Stimulated activated CD4-positive, alpha-beta T cell treated with anti-CD3 and anti-CD28 coated beads, Interleukin-12 subunit alpha, Interleukin-12 subunit beta, amount 100 ng/mL, for 4 hours (primary cell): ENCODE measurements at regions not wholly inside any gene's neighbourhood (a gene's known extent, or its start where the extent isn't known, plus 50 kb on each side); places are given as distances from the start of the nearest gene placed in this dataset.

Experiments used
- DNase-seq: peaks from one replicate; pipeline ENCODE4 v3.0.0-alpha.2; 2020

DNA sequence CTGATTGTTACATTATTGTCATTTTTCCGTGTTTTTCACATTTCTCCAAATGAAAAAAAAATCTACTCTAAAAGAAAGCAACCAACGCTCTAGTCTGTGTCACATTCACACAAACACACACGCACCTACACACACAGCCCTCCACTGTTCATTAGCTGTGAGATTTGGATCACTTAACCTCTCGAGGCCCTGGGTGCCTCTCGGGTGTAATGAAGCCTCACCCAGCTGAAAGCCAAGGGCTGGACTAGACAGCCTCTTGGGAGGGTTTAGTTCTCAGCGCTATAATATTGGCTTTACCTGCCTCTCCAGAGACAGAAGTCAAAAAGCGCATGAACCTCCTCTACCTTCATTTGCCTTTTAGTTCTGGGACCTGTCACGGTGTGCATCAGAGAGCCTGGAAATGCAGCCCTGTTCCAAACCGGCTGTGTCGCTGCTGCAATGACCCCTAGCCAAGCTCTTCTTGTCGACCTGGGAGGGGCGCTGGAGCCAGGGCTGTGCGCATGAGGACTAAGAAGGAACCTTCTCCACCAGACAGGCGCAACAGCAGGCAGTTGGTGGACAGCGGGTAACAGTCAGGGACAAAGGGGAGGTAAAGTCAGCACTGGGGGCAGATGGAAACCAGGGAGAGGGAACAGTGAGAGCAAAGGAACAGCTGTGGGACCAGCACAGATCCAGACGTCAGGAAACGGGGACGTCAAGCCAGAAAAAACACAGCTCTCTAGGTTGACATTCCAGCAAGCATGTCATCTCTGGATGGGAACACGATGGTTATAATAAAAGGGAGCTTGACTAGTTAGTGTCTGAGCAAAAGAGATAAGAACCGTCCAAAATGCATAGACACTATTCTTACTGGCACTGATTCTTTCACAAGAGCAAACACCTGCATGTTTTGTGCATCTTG is 375.9 kb downstream of the EFNB2 start:
- no peak for DNase-seq

DNA sequence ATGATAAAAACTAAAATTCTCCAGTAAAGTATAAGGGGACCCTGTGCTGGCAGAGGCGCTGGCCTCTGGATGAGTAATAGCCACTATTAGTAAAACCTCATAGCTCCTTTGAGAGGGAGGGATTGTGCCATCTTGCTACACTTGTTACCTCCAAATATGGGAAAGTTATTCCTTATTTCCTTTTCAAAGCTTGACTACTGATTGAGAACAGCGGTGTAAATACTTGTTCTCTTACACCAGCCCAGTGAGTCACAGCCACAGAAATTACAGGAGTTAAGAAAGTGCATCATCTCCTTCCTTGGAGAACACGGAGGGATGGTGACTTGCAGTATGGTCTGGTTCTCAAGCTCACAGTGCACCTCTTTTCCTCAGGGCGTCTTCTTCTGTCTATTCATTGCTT is 379.0 kb downstream of the EFNB2 start:
- DNase-seq, result no peak

DNA sequence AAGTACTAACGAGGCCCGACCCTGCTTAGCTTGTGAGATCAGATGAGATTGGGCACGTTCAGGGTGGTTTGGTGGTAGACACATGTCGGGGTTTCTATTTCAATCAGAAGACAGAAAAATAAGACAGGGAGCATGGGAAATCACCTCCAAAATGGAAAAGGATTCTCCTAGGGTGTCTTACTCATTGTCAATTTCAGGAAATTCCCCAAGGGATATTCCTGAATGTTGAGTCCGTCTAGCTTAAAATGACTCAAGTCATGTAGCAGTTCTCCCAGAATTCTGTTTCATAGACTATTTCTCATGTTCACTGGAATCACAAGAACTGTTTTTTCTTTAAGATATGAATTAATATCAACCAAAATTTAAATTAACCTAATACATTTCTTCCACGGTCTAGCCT is 380.1 kb downstream of the EFNB2 start:
- DNase-seq, result no peak

DNA sequence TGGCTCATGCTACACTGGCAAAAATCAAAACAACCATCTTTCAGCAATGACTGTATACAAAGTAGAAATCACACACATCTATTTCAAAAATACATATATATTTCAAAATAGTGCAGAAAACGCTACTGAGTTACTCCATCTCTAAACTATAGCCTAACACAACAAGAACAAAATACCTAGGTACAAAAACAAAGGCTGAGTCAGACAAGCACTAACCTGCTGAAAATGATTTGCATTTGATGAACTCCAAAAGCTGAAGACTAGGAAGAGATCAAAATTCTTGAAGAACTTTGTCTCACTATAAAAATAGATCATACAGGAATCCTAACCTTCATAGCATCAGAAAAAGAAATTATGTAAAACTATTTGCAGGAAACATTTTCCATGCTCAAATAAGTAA is 381.6 kb downstream of the EFNB2 start:
- no peak for DNase-seq

DNA sequence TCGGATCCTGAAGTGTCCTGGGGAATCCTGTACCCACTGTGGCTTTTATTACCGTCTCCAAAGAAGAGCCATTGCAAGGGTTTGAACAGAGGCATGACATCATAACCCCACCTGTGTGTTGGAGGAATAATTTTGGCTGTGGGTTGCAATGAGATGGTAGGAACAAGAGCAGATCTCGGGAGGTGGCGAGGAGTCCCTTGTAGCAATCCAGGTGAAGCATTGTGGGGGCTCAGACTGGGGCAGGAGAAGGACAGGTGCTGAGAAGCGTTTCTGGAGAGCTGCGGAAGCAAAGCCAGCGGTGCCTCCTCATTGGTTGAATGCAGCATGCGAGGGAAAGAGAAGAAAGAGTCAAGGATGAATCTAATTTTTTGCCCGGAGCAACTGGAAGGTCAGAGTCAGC is 382.4 kb downstream of the EFNB2 start:
- DNase-seq, result no peak

DNA sequence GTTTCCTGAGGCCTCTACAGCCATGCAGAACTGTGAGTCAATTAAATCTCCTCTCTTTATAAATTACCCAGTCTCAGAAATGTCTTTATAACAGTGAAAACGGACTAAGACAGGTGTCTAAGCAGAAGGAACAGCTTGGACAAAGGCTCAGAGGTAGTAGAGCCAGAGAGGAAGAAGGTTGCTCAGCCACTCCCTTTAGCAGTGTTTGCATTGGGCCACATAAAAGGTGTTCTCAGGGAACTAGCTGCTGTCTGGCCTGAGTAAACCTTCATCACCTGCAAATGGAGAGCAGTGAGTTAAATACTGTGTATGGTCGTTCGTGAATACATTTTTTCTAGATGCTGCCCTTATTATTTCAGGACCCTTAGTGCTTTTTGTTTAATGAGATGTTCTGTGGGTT is 383.4 kb downstream of the EFNB2 start:
- DNase-seq, result no peak

DNA sequence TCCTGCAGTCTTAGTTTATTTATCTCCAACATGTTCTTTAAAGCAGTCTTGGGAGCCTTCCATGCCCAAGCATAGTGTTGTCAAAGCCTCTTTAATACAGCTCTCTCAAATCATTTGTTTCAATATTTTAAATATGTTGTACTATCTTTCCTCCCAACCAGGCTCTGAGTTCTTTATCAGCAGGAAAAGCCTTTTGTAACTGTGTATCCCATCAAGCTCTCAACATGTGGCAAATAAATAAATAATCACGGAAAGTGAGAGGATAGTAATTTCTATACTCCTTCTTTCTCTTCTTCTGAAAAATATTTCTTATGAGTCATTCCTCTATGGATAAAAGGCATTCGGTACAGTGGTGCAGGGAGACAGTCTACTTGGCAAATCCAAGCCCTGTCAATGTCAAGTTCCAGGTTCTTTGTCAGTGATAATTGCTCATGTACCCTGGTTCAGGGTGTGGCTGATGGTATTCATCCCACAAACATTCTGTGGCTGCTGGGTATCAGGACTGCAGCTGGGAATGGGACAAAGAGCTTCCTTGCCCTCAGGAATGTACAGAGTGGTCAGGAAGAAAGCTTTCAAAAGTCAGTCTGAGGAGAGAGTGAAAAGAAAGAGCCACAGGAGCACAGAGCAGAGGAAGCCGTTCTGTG is 384.3 kb downstream of the EFNB2 start:
- no peak for DNase-seq

DNA sequence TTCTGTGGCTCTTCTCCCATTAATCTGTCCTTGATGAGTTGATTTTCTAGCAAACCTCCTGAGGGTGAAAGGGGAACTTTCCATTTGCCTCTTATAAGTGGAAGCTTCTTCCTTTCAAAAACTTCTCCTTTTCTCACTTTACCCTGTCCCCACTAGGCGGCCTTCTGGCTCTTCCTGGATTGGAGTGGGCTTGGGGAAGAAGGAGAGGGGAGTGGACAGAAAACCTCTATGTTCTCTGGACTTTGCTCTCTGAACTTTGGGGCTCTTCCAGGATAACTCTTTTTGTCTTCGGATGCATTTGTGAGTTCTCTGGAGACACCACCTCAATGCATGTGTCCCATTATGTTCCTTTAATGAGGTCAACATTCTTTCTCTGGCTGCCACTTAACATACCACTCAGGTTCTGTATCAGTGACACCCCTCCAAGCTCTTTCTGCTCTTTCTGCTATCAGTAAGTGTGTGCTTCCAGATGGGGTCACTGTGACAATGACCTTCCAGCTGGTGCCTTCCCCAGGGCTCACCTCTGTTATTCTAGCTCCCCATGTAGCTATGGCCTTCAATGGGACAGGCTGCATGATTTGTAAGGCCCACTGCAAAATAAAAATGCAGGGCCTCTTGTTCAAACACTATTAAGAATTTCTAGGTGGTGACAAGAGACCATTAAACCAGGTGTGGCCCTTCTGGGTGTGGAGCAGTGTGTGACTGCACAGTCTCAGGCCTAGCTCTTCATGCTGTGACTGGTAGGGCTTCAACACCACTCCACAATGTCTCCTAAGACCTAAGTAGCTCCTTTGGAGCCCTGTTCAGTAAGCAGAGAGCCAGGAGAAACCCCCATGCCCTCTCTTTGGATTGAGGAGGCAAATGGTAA is 389.2 kb downstream of the EFNB2 start:
- DNase-seq, result no peak

DNA sequence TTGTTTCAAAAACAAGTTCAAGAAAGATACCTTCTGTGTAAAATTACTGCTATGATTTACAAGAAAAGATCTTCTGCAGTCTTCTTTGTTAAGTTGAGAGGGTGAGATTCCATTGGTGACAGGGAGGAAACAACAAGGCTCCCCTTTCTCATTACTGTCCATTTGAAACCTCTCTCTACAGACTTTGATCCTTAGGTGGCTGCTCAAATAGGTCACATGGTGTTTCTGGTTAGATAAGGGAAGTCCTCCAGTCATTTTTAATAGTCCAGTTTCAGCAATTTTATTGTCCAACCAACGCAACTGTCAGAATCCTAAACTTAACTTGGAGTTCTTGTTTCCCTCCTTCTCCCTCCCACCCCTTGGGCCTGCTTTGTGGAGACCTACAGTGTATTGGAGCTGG is 390.4 kb downstream of the EFNB2 start:
- no peak for DNase-seq

DNA sequence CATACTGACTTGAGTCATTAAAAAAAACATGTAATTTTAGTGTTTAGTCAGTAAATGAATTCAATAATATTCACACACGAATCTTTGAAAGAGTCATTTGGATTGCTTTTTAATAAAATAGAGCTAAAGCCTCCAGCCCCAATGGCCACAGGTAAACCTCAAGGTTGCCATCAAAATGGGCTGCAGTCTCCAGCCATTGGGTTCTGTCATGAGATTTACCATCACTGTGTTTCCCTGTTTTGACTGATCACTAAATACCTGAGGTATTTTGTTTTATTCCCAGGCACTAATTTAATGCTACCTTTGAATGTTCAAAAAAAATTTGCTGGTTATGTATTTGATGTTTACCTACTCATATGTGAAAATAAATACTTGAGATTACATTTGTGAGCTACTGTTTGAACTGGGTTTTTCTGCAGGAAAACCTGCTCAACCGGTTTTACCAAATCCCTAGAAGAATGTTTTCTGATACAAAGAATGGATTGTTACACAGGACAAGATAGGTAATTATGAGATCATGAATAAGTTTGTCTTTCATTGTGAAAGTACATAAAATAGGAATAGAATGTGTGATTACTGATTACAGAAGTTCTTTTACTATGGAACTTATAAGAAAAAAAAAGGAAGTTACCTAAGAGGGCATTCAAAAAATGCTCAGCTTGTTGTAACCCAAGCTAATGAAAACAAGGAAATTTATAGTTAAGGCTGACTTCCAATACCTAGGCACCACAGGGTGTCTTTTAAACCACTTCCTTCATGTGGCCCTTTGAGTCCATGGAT is 391.3 kb downstream of the EFNB2 start:
- no peak for DNase-seq

DNA sequence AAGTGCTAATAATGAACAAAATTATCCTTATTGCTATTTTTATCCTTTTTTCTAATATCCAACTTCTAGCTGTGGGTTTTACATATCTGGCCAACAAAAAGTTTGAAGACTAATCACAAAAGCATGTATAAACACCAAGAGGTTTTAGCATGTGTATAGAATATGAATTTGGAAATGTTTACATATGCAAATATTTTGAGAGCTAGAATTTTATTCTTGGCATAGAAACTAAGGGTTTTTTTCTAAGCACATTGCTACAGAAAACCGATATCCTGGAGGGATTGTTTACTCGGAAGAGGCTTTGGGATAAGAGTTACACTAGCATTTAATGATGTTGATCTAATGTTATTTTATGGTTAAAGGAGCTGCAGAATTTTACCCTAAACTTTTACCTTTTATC is 392.1 kb downstream of the EFNB2 start:
- DNase-seq, result no peak

DNA sequence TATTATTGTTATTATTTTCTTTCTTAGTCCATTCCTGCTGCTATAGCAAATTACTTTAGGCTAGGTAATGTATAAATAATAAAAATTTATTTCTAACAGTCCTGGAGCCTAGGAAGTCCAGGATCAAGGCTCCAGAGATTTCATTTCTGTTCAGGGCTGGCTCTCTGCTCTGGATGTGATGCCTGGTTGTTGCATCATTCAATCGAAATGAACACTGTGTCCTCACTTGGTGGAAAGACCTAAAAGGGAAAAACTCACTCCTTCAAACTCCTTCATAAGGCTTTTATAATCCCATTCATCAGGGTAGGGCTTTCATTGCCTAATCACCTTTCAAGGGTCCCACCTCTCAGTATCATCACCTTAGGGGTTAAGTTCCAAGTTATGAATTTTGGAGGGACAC is 395.0 kb downstream of the EFNB2 start:
- no peak for DNase-seq

DNA sequence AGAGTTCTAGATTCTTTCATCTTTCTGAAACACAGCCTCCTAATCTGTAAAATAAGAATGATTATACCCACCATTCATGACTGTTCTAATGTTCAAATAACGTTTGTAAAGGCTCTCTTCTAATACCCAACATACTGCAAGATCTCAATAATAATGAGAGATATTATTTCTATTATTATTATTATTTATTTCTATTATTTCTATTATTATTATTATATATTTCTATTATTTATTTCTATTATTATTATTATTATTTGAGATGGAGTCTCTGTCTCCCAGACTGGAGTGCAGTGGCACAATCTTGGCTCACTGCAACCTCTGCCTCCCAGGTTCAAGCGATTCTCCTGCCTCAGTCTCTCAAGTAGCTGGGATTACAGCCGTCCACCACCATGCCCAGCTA is 395.5 kb downstream of the EFNB2 start:
- no peak for DNase-seq

DNA sequence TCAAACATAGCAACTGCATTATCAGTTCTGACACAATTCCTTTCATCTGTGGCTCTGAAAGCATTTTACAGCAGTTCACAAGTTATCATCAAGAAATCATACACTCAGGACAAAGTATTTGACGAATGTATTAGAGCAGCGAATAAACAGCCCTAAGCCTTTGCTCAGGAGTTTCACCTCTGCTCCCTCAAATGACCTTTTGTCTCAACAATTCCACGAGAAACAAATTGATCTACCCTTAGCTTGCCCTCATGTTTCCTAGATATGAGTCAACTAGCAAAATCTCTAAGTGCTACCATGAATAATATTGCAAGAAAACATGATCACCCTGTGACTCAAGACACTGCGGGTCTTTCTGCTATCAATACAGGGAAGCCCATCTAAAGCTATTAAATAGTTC is 396.1 kb downstream of the EFNB2 start:
- DNase-seq, result no peak

DNA sequence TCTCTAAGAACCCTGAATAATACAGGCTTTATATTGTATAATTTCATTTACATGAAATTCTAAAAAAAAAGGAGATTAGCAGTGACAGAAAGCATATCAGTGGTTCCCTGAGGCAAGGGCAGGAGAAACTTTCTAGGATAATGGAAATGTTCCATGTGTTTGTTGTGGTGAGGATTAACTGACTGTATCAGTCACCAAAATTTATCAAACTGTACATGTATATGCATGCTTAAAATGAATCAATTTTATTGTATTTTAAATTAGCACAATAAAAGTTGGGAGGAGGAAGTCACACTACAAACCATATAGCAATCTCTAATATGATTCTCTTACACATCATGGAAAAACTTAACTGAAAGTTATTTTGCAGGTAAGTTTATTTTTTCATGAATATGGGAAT is 396.8 kb downstream of the EFNB2 start:
- DNase-seq, result no peak

DNA sequence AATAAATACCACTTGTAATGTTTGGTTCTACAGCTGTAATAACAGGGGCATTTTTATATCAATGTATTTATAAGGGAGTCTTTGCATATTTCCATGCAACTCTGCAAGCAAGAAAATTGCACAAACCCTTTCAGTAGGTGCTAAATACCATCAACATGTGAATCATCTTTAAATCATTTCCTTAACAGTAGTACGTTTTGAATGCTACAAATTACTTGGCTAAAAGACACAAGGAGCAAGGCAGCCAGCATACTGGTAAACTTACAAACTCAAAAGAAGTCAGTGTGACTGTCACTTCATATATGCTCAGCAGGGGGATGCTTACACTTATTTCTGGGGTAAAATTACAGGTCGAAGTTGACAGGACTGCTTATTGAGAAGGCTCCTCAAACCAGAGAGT is 402.4 kb downstream of the EFNB2 start:
- no peak for DNase-seq

DNA sequence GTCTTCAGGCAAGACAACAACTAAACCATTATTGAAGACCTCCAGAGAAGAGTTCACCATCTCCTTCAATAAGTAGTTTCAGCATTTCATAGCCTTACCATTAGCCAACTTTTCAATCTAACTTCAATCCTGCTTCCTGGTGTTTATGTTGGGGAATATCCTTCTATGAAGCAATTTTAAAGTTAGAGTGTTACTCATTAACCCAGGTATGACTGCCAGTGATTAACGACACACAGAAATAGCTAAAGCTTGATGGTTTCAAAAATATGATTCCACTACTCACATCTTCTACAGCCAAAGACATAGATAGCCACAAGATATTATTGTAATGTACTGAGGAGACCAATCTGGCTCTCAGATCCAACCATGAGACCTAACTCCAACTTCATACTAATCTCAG is 403.2 kb downstream of the EFNB2 start:
- DNase-seq, result no peak

DNA sequence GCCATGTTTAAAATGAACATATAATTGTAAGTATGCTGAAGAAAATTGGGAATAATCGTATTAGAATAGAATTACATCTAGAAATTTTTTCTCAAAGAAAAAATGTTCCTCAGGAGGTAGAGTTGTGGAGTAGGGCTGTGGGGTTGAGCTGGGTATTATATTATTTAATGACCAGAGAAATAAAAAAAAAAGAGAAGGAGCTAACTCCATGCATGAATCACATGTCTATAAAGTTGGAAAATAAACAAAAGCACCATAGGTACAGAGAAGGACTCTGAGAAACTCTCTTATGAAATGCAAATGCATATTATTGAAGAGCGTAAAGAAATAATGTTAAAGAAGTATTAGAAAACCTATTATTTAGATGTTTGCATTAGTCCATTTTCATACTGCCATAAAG is 405.5 kb downstream of the EFNB2 start:
- no peak for DNase-seq

DNA sequence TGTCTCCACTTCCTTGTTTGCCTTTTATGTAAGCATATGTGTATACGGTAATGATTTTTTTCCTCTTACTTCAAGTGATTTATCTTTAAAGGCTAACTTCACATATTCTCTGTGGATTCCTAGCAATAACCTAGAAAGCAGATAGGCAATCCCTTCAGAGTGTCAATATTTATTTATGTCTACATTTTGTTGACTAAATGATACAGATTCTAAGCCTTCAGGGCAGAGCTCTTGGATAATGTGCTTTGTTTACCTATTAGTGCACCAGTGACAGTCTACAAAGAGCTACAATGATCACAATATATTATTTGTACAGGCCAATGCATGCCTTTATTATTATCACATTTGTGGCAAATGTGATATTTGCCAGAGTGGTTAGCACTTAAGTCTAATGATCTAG is 406.2 kb downstream of the EFNB2 start:
- DNase-seq, result no peak

DNA sequence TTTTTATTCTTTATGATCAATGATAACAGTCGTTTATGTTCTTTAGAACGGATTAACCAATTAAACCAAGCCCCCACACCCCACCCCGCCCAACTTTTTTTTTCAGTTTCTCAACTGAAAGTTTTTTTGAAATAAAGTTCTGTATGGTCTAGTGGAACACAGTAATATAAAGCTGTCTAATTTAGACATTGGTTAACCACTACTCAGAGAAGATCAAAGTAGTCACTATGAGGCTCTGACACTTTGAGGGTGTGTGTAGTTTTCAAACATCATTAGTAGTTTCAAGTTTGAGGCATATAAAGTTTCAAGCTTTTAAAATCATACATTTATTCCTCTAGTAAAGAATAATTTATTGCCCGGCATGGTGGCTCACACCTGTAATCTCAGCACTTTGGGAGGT is 413.2 kb downstream of the EFNB2 start:
- DNase-seq, result no peak

DNA sequence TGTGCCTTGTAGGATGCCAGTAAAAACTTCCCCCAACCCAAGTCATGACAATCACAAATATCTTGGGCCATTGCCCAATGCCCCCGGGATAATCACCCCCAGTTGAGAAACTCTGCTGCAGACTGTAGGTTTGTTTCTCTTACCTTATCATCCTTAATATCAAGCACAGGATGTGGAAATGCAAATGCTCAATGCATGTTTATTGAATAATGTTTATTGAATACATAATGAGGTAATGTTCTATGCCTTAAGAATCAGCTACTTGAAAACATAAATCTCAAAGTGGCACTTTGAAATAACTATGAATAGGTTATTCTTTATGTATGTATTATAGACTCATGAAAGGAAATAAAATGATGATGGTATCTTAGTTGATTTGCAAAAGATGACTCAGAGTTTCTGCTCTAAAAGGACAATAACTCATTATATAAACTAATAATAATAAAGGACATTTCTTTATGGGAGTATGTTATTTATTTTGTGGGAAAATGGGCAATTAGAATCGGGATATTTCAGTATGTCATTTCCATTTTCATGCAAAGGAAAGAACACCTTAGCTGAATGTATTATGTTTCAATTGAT is 414.2 kb downstream of the EFNB2 start:
- no peak for DNase-seq

DNA sequence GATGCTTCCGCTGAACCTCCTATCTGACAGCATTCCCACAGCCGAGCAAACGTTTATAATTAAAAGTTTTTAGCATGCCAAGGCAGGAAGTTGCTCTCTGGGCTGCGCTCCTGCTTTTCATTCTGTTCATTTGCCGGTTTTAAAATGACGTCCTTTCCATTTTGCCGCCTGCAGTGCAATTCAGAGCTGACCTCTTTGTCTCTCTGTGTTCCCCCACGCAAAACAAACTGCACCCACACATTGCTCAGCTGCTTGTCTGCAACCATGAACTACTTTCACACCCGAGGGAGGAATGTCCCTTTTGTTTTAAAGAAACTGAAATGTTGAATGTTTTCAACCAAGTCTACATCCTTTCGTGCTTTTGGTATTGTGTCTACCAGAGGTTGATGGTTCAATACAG is 416.5 kb downstream of the EFNB2 start:
- no peak for DNase-seq

DNA sequence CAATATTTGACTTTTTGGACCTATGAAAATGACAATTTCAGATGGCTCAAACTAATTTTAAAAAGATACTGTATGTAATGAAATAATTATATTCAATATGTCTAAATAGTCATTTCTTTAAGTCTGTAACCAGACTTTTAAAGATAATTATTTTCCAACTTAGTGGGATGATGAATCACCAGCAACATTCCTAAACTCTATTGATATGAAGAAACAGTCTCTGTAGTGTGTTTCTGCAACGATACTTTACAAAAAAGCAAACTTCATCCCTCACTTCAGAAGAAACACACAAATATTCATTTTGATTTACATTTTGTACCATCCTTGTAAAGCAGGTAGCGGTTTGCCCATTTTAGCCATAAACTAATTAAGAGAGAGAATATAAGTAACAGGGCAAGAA is 417.4 kb downstream of the EFNB2 start:
- DNase-seq, result no peak
